Pancreas (tissue), 10 donors: ENCODE measurements at regions not wholly inside any gene's neighbourhood (a gene's known extent, or its start where the extent isn't known, plus 50 kb on each side); places are given as distances from the start of the nearest gene placed in this dataset.

ENCODE experiments used
- ATAC-seq, 4 donors: fragments of 200-7000 bp; cut with Tn5 transposase; one replicate each; pipeline versions ENCODE4 v1.8.0 to v1.9.1; 2020; ENCODE audit warnings: mild to moderate bottlenecking in 4 of 4, moderate library complexity in 4 of 4
- DNase-seq, 6 donors: peaks; one replicate each; pipeline ENCODE4 v3.0.0-alpha.2; 2020
- FAIRE-seq: peaks from 2 replicates; lab custom pipeline; 2012; peaks lifted over from hg19 to GRCh38; lab: Jason Lieb, UNC
- H3K27ac ChIP-seq, 4 donors: fragments of 200-600 bp; sonication (generic); 1 replicate in 3 of 4; 2 replicates in 1 of 4; pipeline versions ENCODE4 v1.5.0 to v1.8.0; 2020
- H3K27me3 ChIP-seq, 4 donors: fragments of 200-600 bp; one replicate each; pipeline ENCODE4 v1.8.0; 2021
- H3K36me3 ChIP-seq, 3 donors: fragments of 200-600 bp; sonication (generic) in 1 of 3; one replicate each; pipeline versions ENCODE4 v1.5.0 to v1.8.0; 2020 to 2021
- H3K4me1 ChIP-seq, 3 donors: fragments of 200-600 bp; one replicate each; pipeline ENCODE4 v1.8.0; 2021
- H3K4me3 ChIP-seq, 4 donors: fragments of 200-600 bp; sonication (generic) in 2 of 4; one replicate each; pipeline versions ENCODE4 v1.5.0 to v1.8.0; 2020 to 2021
- H3K9me3 ChIP-seq, 4 donors: fragments of 200-600 bp; one replicate each; pipeline ENCODE4 v1.8.0; 2021
- WGBS, 2 donors: extraction: QIAGEN DNeasy Blood & Tissue Kit; methylation state at CpG; one replicate each; pipeline ENCODE4 v1.1.7; 2013; 5-methylcytosine and 5-hydroxymethylcytosine counted together
- intact Hi-C, 3 donors: fragments of 100-400 bp; cut with DNase I; formaldehyde crosslinking; loops; one replicate each; pipeline versions ENCODE4 v1.11.1 to v1.14.2; 2022
- TF ChIP-seq, protein P1 (sequence below), 4 donors: fragments of 200-600 bp; sonication (generic) in 3 of 4; IDR thresholded peaks; one replicate each; pipeline versions ENCODE4 v1.5.0 to v1.8.0; 2021; ENCODE audit warnings: antibody characterized with exemption in 4 of 4
- donor health status: healthy with polysubstance abuse.
- donor health status: DM: no; HTN: no; CAD: no; lungs with moderate emphysema.
- donor health status: DM: no; HTN: no; CAD: no.
- donor health status: control.
- donor health status: control.
- donor health status: Bipolar disorder and iron deficiency.
- donor health status: DM: yes; HTN: yes; CAD: no.
- donor health status: DM: no; HTN: no; CAD: no.
- donor health status: DM: no; HTN: no; CAD: no.
- donor health status: DM: yes; HTN: yes; CAD: no.

DNA sequence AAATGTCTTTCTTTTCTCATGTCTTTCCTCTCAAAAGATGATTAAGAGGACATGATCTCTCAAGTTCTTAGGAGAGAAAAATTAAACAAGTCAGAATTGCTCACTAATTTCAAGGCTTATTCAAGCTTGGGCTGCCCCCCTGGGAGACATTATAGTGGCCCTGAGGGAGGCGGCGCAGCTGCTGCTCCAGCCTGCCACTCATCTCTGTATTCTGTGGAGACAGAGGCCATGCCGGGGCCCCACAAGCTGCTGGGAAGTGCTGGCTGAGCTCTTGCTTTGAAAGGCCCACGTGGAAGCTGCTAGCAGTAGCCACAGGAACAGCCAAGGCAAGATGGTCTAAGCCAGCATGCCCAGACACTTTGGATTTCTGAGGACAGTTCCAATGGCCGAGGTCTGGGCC lies 267.4 kb downstream of the LNPK start:
- WGBS, 2 donors: 66 to 69% methylated on average over 5 of the region's 5 CpGs
- ATAC-seq (no peak), DNase-seq (no peak), FAIRE-seq (no peak)
- Histone ChIP-seq H3K36me3 (no peaks in the 10 kb centered on the region), H3K4me1 (no peaks in the 10 kb centered on the region), H3K27ac (no peak overlapping the region), H3K27me3 (no peaks in the 10 kb centered on the region), H3K9me3 (no peaks in the 10 kb centered on the region), H3K4me3 (no peak overlapping the region)
- TF ChIP-seq, protein P1, sequence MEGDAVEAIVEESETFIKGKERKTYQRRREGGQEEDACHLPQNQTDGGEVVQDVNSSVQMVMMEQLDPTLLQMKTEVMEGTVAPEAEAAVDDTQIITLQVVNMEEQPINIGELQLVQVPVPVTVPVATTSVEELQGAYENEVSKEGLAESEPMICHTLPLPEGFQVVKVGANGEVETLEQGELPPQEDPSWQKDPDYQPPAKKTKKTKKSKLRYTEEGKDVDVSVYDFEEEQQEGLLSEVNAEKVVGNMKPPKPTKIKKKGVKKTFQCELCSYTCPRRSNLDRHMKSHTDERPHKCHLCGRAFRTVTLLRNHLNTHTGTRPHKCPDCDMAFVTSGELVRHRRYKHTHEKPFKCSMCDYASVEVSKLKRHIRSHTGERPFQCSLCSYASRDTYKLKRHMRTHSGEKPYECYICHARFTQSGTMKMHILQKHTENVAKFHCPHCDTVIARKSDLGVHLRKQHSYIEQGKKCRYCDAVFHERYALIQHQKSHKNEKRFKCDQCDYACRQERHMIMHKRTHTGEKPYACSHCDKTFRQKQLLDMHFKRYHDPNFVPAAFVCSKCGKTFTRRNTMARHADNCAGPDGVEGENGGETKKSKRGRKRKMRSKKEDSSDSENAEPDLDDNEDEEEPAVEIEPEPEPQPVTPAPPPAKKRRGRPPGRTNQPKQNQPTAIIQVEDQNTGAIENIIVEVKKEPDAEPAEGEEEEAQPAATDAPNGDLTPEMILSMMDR (IDR thresholded peaks at IDR 0.05): no peak
- intact Hi-C loops: no loop called here

DNA sequence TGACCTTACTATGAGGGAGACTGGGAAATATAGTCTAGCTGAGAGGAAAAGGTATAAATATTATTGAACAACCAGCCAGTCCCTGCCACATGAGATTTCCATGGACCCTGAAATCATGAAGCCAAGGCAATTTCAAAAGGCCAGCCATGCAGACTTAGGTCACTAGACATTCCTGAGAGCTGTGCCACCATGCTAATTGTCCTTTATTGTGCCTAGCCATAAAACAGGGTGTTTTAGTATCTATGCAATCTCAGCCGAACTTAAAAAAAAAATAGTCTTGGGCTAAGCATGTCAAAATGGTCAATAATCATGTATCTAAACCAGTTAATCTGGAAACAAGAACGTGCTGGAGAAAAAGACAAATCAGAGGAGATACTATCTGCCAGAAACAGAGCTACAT lies 269.5 kb downstream of the LNPK start:
- no peak for DNase-seq
- Histone ChIP-seq H3K9me3 (no peaks in the 10 kb centered on the region), H3K27ac (no peak overlapping the region), H3K4me3 (no peak overlapping the region), H3K36me3 (no peaks in the 10 kb centered on the region), H3K27me3 (no peaks in the 10 kb centered on the region), H3K4me1 (no peaks in the 10 kb centered on the region)
- WGBS, 2 donors: 55 to 69% methylated on average over 2 of the region's 2 CpGs
- ATAC-seq: no peak
- intact Hi-C loops: no loop called here
- TF ChIP-seq, protein P1 (IDR thresholded peaks at IDR 0.05): no peak
- FAIRE-seq: no peak

DNA sequence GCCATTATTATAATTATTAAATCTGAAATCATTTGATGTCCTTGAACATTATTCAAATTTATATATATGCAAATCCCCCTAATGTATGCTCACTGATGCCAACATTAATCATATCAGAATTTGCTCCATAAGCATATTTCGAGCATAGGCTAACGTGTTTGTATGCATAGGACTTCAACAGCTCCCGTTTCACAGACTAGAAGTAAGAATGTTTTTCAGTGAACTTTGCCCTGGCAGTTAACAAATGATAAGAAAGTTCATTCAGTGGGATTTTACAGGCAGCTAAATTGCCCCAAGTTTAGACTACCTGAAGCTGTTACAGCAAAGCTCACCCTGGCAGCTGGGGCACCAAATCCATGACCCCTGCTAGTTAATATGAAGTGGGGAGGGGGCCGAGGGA lies 272.0 kb downstream of the LNPK start:
- ATAC-seq (no peak), DNase-seq (no peak), FAIRE-seq (no peak)
- intact Hi-C loops: no loop called here
- Histone ChIP-seq H3K9me3 (no peaks in the 10 kb centered on the region), H3K27me3 (no peaks in the 10 kb centered on the region), H3K4me1 (no peaks in the 10 kb centered on the region), H3K4me3 (no peak overlapping the region), H3K27ac (no peak overlapping the region), H3K36me3 (no peaks in the 10 kb centered on the region)
- WGBS, 2 donors: 7 to 8% methylated on average over 4 of the region's 4 CpGs
- TF ChIP-seq, protein P1 (IDR thresholded peaks at IDR 0.05): no peak

DNA sequence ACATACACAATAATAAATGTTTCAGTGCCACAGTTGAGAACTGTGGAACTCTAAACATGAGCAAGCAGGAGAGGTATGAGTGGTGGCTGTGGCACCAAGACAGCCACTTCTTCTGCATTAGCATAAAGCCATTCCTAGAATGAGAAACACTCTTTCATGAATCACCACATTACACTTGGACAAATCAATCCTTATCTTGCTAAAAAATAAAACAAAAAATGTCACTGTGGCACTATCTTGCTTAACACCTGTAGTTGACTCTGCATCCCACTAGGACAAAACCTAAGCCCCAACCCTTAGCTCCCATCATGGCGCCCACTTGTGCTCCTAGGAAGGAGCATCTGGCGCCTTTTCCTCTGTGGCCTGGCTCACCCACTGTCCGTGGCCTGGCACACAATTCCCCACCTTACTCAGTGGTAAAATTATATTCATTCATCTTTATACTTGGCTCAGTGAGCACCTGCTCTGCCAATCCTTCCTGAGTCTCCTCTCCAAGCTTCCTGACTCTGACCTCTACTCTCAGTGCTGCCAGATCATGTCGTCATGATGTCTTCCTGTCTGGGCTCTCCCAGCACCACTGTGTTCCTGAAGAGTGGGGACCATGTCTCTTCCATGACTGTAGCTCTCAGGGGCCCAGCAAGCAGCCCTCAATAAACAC lies 272.9 kb downstream of the LNPK start:
- no peak for FAIRE-seq
- no peak overlapping the region for H3K4me3 ChIP-seq
- H3K9me3 ChIP-seq: no peaks in the 10 kb centered on the region
- no peak overlapping the region for H3K27ac ChIP-seq
- H3K4me1 ChIP-seq: no peaks in the 10 kb centered on the region
- intact Hi-C loops: no loop called here
- no peaks in the 10 kb centered on the region for H3K36me3 ChIP-seq
- no peaks in the 10 kb centered on the region for H3K27me3 ChIP-seq
- no peak for DNase-seq
- 84 to 92% methylated on average over 4 of the region's 4 CpGs for WGBS, 2 donors
- TF ChIP-seq, protein P1 (IDR thresholded peaks at IDR 0.05): no peak
- no peak for ATAC-seq

DNA sequence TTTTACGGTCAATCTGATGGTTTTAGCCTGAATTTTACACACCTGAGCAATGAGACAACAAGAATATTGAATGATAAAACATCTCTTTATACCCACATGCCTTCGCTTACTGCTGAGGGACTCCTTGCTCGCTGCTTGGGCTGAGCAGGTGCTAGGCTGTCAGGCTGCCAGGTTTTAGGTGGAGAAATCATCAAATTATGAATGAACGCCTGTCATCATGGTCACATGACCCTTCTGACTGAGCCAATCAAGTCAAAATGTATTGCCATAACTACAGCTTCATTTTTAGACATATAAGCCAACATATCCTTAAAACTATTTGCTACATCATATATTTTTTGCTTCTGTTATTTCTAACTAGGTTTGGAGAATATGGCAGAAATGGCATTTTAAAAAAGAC lies 274.0 kb downstream of the LNPK start:
- no peak overlapping the region for H3K27ac ChIP-seq
- intact Hi-C loops: no loop called here

More for the DNA sequence above, 274.0 kb downstream of the LNPK start:
- H3K4me3 ChIP-seq: no peak overlapping the region
- H3K36me3 ChIP-seq: no peaks in the 10 kb centered on the region
- TF ChIP-seq, protein P1 (IDR thresholded peaks at IDR 0.05): no peak
- H3K27me3 ChIP-seq: no peaks in the 10 kb centered on the region
- WGBS, 2 donors: 60 to 74% methylated on average over 4 of the region's 4 CpGs
- H3K9me3 ChIP-seq: no peaks in the 10 kb centered on the region
- FAIRE-seq: no peak
- no peak for ATAC-seq
- no peaks in the 10 kb centered on the region for H3K4me1 ChIP-seq
- DNase-seq: no peak
